SW480 (cell line): ENCODE measurements at regions not wholly inside any gene's neighbourhood (a gene's known extent, or its start where the extent isn't known, plus 50 kb on each side); places are given as distances from the start of the nearest gene placed in this dataset.
"Not testable (repeated sequence)": the region's sequence is repeated elsewhere in the genome, so short reads cannot be mapped to it uniquely, and the experiment has no call there.

ENCODE experiments used
- DNase-seq: peaks from one replicate; pipeline ENCODE4 v3.0.0-alpha.2; 2016; ENCODE audit warnings: low spot score

DNA sequence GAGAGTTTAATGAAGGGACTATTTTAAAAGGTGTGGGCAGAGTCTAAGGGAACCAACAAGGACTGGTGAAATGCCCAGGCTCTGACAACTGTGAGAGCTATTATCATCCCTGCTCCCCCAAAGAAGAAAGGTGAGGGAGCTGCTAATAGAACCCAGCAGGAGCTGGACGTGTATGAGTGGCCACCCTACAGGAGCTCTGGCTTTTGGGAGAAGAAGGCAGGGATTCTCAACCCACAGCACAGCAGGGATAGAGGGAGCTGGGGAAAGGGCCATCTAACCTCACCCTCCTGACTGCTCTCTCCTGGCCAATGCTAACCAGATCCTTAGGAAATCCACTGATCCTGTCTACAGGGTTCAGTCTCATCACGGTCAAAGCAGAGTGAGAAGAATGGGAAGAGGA, 57.1 kb downstream of the GRIN2B start:
- no peak for DNase-seq

- no peak for DNase-seq
Measured at GRCh38 chr12:13918897-13919296, 62.5 kb downstream of the GRIN2B start.

GRCh38 chr12:13915096-13915495, 66.3 kb downstream of the GRIN2B start:
- DNase-seq, result no peak

DNA sequence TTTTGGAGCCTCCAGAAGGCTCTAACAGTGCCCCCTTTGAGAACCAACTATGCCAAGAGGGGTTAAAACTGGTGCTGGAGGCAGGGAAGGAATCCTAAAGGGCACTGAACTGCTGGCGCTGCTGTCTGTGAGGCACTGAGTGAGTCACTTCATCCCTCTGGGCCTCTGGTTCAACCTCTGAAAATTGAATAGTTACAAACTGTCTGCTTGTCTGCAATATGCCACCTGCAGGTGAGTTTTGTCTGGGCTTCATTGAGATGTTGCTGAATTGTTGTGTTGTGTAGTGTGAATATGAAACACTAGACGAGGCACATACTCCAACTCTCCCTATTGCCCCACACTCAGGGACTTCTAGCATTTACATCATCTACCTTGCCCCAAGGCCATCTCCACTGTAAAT, 68.0 kb downstream of the GRIN2B start:
- DNase-seq, result no peak

DNA sequence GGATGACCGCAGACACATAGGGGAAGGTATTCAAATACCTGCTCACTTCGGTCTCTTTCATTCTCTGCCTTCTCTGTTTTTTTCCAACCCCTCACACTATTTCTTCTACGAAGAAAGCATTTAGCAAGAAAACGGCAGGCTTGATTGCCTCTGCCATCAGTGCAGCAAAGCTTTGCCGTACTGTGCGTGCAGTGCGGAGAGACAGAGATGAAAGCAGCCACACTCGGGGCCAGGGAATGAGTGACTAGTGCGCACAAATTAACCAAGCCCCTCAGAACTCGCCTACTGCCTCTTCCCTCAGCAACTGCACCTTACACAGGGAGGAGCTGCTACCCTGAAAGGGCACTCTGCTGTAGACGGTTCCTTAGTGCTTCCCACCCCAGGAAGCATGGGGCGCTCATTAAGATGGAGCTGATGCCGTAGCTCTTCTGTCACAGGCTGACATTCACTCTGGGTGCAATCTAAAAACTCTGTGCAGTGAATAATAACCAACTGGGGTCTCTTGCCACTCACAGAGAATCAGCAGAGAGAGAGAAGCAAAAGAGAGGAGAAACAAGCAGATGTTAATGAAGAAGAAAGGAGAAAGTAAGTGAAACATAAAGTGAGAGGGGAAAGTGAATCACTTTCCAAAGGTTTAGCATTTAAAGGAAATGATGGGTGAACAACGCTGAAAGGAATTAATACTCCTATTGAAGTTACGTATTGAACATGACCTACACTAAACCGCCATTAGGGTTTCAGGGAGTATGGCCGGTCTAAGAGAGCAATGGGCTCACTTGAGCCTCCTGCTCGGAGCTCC, 69.4 kb downstream of the GRIN2B start:
- no peak for DNase-seq

DNA sequence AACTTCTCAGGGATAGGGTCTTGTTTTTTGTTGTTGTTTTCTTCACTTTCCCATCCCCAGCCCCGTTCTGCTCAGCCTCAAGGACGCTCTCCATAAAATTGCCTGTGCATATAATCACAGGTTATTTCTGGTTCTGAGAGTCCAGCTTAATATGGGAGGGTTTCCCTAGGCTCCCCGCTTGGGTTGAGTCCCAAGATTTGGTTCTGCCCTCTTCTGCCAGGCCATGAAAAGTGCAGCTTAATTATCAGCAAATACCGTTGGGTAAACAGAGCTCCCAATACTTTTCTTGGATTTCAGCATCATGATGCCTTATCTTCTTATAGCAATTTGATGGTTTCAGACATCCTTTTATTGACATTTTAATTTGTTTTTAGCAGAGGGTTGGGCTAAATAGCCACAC, 75.6 kb downstream of the GRIN2B start:
- DNase-seq, result no peak

- no peak for DNase-seq
Measured at GRCh38 chr12:13900718-13901117, 80.7 kb downstream of the GRIN2B start.

DNA sequence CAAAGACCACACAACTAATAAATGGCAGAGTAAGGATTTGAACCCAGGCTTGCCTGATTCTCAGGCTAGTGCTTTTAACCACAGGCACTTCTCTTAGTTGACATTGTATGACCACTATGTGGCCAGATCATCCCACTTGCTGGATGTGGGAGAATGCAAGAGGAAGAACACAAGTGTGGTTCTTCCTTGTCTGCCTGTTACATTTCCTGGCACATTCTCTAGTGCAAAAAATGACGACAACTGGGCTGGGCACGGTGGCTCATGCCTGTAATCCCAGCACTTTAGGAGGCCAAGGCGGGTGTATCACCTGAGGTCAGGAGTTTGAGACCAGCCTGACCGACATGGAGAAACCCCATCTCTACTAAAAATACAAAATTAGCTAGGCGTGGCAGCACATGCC, 83.0 kb downstream of the GRIN2B start:
- not testable (repeated sequence) for DNase-seq

- DNase-seq, result no peak
Measured at GRCh38 chr12:13897811-13898210, 83.6 kb downstream of the GRIN2B start.

DNA sequence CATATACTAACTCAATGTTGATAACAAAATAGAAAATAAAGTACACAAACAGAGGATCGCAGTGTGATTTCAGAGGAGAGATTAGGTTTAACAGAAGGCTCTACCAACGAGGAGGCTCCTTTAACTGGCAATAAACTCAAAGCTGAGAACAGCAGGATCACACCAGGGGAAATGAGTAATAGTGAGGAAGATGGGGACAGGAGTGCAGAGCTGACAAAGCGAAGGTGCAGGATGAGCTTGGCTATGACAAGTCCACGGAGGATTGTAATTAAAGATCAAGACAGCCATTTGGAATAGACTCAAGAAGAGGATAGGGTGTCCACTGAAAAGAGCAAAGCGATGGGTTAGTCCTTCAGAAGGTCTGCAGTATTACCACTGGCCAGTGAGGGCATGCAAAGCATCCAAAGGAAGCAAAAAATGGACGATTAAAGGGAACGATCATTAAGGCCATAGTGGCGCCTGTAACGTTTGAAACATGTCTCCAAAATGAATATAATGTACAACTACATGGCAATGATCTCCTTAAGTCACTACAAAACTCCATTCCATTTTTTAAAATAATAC, 85.3 kb downstream of the GRIN2B start:
- no peak for DNase-seq

DNA sequence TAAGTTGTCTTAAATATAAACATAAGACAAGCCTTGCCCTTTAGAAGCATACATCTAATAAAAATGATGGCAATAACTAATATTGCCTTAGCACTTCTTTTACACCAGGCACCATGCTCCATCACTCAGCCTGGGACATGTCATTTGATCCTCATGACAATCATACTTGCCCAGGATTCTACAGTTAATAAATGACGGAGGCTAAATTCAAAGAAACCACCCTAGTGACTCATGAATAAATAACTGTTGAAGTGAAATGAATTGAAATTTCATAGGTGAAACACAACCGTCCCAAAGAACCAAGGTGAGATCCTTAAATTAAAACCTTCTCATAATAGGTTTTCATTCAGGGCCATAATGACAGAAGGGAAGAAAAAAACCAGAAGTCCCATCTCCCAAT, 89.5 kb downstream of the GRIN2B start:
- peak; percentile 6 for DNase-seq

GRCh38 chr12:13890943-13891342, 90.5 kb downstream of the GRIN2B start:
- DNase-seq, result no peak

GRCh38 chr12:13887779-13888388, 93.5 kb downstream of the GRIN2B start:
- no peak for DNase-seq

DNA sequence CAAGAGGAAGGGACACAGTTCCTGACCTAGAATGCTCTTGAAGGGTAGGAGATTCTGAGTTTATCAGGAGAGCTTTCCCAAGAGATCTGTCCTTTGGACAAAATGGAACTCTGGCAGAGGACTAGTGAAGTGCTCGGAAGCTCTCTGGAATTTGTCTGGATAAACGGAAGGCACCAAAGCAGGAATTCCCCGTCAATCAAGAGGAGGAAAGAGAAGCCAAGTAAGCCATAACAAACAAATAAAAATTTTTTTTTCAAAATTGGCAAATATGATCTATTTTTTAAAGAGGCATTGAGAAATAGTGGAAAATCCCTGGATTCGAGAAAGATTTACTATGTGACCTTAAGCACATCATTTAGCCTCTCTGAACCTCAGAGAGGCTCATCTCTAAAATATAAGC, 99.2 kb downstream of the GRIN2B start:
- DNase-seq, result no peak

DNA sequence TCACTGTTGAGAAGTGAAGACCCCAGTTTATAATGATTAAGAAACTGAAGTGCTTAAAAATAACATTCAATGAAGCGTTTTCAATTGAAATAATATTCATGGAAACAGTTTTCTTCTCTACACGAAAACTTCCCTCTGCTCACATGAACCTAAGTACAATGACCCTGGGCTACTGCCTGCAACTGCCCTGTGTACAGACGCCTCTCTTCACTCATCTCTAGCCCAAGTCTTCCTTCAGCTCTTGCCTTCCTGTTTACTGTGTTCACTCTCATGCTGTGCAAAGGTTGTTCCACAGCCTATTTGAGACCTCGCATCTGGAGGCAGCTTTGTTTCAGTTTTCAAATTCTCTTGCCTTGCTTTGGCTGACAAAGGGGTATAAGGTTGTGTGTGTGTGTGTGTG, 100.8 kb downstream of the GRIN2B start:
- DNase-seq, result no peak

- DNase-seq, result no peak
Measured at GRCh38 chr12:13875744-13876143, 105.7 kb downstream of the GRIN2B start.

- no peak for DNase-seq
Measured at GRCh38 chr12:13870255-13870654, 111.1 kb downstream of the GRIN2B start.

- peak; percentile 70 for DNase-seq
Measured at GRCh38 chr12:13864081-13864673, 117.2 kb downstream of the GRIN2B start.

DNA sequence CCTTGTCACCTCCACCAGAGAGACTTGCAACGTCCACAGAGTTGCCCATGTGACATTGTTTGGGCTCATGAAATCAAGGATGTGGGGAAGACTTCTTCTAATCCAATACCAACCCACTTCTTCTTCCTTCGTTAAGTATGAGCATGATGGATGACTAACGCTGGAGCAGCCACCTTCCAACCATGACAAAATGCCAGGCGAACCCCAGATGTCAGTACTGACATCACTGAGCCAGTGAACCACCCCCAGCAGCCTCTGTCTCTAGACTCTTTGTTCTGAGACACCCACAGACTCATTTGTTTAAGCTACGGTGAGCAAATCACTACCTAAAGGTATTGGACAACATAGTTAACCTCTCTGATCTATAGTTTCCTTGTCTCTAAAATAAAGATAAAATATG, 123.7 kb downstream of the GRIN2B start:
- no peak for DNase-seq

GRCh38 chr12:13853471-13853870, 127.9 kb downstream of the GRIN2B start:
- DNase-seq, result no peak

GRCh38 chr12:13851828-13852227, 129.6 kb downstream of the GRIN2B start:
- peak; percentile 44 for DNase-seq

DNA sequence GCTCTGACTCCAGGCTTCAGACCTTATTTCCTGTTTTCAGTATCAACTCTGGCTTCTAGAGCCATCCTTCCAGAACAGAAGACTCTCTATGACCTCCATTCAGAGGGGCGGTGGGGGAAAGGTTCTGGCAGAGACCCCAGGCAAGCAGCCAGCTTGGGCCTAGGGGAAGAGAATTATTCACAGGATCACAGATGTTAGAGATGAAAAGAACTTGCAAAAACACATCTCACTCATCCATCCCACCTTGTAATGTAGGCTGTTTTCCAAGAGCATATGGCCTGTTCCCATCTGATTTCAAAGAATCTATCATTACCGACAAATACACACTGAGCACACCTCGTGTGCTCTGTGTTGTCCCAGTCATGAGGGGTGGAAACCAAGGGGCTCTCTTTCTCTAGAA, 131.9 kb downstream of the GRIN2B start:
- DNase-seq, result no peak

DNA sequence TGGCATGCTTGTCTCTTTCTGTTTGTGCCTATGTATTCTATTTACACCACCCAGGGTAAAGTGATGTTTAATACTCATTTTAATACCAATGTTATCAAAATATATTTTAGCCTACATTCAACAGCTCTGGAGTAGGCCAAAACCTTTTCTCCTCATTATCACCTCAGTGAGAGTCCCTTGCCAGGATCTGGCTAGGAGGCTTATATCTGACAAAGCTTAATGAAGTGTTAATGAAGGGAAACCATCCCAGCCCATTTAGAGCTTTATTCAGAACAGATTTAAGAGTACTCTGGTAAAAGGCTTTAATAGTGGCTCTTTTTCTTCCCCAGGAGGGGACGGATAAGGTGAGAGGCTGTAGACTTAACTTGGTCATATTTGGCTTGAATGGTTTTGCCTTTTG, 137.6 kb downstream of the GRIN2B start:
- DNase-seq, result no peak
